ENCODE measurements at regions not wholly inside any gene's neighbourhood (a gene's known extent, or its start where the extent isn't known, plus 50 kb on each side); places are given as distances from the start of the nearest gene placed in this dataset.
"Not testable (repeated sequence)": the region's sequence is repeated elsewhere in the genome, so short reads cannot be mapped to it uniquely, and the experiment has no call there.

- H3K36me3 ChIP-seq (ENCODE audit: insufficient read depth, low read length) = no peaks in the 10 kb centered on the region
- H3K27ac ChIP-seq = no peak overlapping the region
- TF ChIP-seq EZH2 (IDR thresholded peaks at IDR 0.05) (no peak), POLR2AphosphoS5 (IDR thresholded peaks at IDR 0.05; ENCODE audit: borderline replicate concordance, low read depth, low read length) (no peak), FOXP2 (optimal IDR thresholded peaks at IDR 0.05; ENCODE audit: control extremely low read depth, extremely low read length, insufficient read depth) (no peak)
- no peak for DNase-seq (ENCODE audit: low read depth, low spot score)
- no peak overlapping the region for H3K4me3 ChIP-seq
- H3K9me3 ChIP-seq (ENCODE audit: low read depth, low read length) = no peaks in the 10 kb centered on the region
- H3K9ac ChIP-seq (ENCODE audit: insufficient read length) = no peak overlapping the region
These were observed 177.9 kb downstream of the RPS24 start for GRCh38 chr10:78211561-78212051.

GRCh38 chr10:78212060-78212785 lies 178.6 kb downstream of the RPS24 start:
- no peak for DNase-seq (ENCODE audit: low read depth, low spot score)
- TF ChIP-seq POLR2AphosphoS5 (IDR thresholded peaks at IDR 0.05; ENCODE audit: borderline replicate concordance, low read depth, low read length) (no peak), FOXP2 (optimal IDR thresholded peaks at IDR 0.05; ENCODE audit: control extremely low read depth, extremely low read length, insufficient read depth) (no peak), EZH2 (IDR thresholded peaks at IDR 0.05) (no peak)
- H3K4me3 ChIP-seq = no peak overlapping the region
- H3K27ac ChIP-seq = no peak overlapping the region
- H3K9ac ChIP-seq (ENCODE audit: insufficient read length) = no peak overlapping the region
- H3K9me3 ChIP-seq (ENCODE audit: low read depth, low read length) = no peaks in the 10 kb centered on the region
- no peaks in the 10 kb centered on the region for H3K36me3 ChIP-seq (ENCODE audit: insufficient read depth, low read length)

GRCh38 chr10:78212786-78213175 lies 179.1 kb downstream of the RPS24 start:
- no peak for DNase-seq (ENCODE audit: low read depth, low spot score)
- H3K4me3 ChIP-seq = no peak overlapping the region
- no peaks in the 10 kb centered on the region for H3K36me3 ChIP-seq (ENCODE audit: insufficient read depth, low read length)
- H3K27ac ChIP-seq = no peak overlapping the region
- TF ChIP-seq EZH2 (IDR thresholded peaks at IDR 0.05) (no peak), POLR2AphosphoS5 (IDR thresholded peaks at IDR 0.05; ENCODE audit: borderline replicate concordance, low read depth, low read length) (no peak), FOXP2 (optimal IDR thresholded peaks at IDR 0.05; ENCODE audit: control extremely low read depth, extremely low read length, insufficient read depth) (no peak)
- no peak overlapping the region for H3K9ac ChIP-seq (ENCODE audit: insufficient read length)
- no peaks in the 10 kb centered on the region for H3K9me3 ChIP-seq (ENCODE audit: low read depth, low read length)

DNA sequence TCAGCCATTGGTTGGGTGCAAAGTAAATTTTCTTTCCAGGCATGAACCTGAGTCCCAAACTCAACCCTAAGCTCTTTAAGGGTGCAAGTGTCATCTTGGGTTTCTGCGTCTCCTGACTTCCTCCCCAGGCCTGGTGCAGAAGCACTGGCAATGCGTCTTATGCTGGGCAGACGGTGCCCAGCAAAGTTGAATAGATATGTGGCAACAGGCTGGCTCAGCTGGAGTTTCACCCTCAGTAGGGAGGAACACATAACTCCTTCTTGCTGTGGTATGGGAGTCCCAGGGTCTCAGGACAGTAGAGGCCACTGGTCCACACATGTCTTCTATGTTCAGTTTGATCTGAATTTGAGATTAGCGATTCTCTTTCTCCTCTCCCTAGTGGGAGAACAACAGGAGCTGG lies 181.3 kb downstream of the RPS24 start:
- TF ChIP-seq FOXP2 (optimal IDR thresholded peaks at IDR 0.05; ENCODE audit: control extremely low read depth, extremely low read length, insufficient read depth) (no peak), POLR2AphosphoS5 (IDR thresholded peaks at IDR 0.05; ENCODE audit: borderline replicate concordance, low read depth, low read length) (no peak), EZH2 (IDR thresholded peaks at IDR 0.05) (no peak)
- Histone ChIP-seq H3K4me3 (no peak overlapping the region), H3K9me3 (ENCODE audit: low read depth, low read length) (no peaks in the 10 kb centered on the region), H3K36me3 (ENCODE audit: insufficient read depth, low read length) (no peaks in the 10 kb centered on the region), H3K9ac (ENCODE audit: insufficient read length) (no peak overlapping the region), H3K27ac (no peak overlapping the region)
- DNase-seq (ENCODE audit: low read depth, low spot score) = no peak

DNA sequence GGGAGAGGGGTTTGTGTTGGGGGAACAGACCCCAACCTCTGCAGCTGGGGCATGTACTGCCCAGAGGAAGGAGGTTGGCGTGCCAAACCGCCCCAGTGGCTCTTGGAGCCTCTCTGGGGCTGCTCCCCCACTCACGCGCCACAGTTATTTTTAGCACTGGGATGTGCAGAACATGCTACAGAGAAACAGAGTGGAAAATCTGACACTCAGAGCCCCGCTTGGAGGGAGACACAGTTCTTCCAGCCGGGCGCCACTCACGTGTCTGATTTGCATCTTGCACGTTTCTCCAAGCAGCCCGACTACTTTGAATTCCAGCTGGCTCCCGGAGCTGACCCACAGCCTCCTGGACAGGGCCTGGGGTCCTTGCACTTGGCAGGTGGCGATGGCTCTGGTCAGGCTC lies 182.0 kb downstream of the RPS24 start:
- DNase-seq (ENCODE audit: low read depth, low spot score) = no peak
- Histone ChIP-seq H3K4me3 (no peak overlapping the region), H3K27ac (no peak overlapping the region), H3K9me3 (ENCODE audit: low read depth, low read length) (no peaks in the 10 kb centered on the region), H3K36me3 (ENCODE audit: insufficient read depth, low read length) (no peaks in the 10 kb centered on the region), H3K9ac (ENCODE audit: insufficient read length) (no peak overlapping the region)
- no peak for TF ChIP-seq FOXP2 (optimal IDR thresholded peaks at IDR 0.05; ENCODE audit: control extremely low read depth, extremely low read length, insufficient read depth)
- no peak for TF ChIP-seq POLR2AphosphoS5 (IDR thresholded peaks at IDR 0.05; ENCODE audit: borderline replicate concordance, low read depth, low read length)
- TF ChIP-seq EZH2 (IDR thresholded peaks at IDR 0.05) = no peak

- Histone ChIP-seq H3K36me3 (ENCODE audit: insufficient read depth, low read length) (no peaks in the 10 kb centered on the region), H3K4me3 (no peak overlapping the region)
These were observed 183.7 kb downstream of the RPS24 start for GRCh38 chr10:78217336-78217735.

DNA sequence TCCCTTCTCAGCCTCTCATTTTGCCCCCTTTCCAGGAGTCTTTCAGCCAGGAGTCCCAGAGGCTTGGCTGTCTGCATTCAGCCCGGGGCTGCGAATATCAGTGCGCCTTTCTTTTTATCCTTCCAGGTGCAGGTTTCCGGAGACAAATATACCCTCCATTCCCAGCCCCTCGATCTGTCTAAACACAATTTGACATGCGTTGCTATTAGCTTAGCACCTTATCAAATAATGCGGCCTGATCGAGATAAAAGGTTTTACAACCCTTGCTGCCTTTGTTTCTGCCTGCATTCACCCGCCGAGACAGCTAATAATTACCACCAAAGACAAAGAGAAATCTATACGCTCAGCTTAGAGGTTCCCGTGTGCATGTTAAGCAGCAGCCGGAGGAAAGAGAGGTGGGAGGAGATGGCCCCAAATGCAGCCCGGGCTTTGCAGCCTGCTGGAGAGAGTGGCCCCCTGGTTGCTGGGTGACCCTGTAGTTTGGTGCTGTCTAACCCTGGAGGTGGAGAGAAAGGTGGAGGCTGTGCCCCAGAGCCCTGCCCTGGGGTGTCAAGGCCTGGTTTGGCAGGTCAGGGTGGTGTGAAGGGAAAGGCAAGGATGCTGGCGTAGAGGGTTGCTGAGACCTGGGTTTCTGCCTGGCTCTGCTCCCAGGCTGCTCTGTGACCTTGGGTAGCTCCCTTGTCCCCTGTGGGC lies 185.3 kb downstream of the RPS24 start:
- TF ChIP-seq EZH2 (IDR thresholded peaks at IDR 0.05) = no peak
- H3K36me3 ChIP-seq (ENCODE audit: insufficient read depth, low read length) = no peaks in the 10 kb centered on the region
- no peak for DNase-seq (ENCODE audit: low read depth, low spot score)
- no peaks in the 10 kb centered on the region for H3K9me3 ChIP-seq (ENCODE audit: low read depth, low read length)
- H3K27ac ChIP-seq = no peak overlapping the region
- no peak overlapping the region for H3K9ac ChIP-seq (ENCODE audit: insufficient read length)
- no peak overlapping the region for H3K4me3 ChIP-seq

More at GRCh38 chr10:78217336-78217735, 183.7 kb downstream of the RPS24 start:
- no peak overlapping the region for H3K27ac ChIP-seq
- DNase-seq (ENCODE audit: low read depth, low spot score) = no peak
- no peak for TF ChIP-seq POLR2AphosphoS5 (IDR thresholded peaks at IDR 0.05; ENCODE audit: borderline replicate concordance, low read depth, low read length)
- TF ChIP-seq FOXP2 (optimal IDR thresholded peaks at IDR 0.05; ENCODE audit: control extremely low read depth, extremely low read length, insufficient read depth) = no peak
- TF ChIP-seq EZH2 (IDR thresholded peaks at IDR 0.05) = no peak
- no peaks in the 10 kb centered on the region for H3K9me3 ChIP-seq (ENCODE audit: low read depth, low read length)
- no peak overlapping the region for H3K9ac ChIP-seq (ENCODE audit: insufficient read length)

DNA sequence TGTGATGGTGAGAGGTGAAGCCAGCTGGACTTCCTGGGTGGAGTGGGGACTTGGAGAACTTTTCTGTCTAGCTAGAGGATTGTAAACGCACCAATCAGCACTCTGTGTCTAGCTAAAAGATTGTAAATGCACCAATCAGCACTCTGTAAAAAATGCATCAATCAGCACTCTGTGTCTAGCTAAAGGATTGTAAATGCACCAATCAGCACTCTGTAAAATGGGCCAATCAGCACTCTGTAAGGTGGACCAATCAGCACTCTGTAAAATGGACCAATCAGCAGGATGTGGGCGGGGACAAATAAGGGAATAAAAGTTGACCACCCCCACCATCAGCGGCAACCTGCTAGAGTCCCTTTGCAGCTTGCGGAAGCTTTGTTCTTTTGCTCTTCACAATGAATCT lies 185.9 kb downstream of the RPS24 start:
- not testable (repeated sequence) for H3K27ac ChIP-seq; H3K4me3 ChIP-seq; DNase-seq (ENCODE audit: low read depth, low spot score); H3K36me3 ChIP-seq (ENCODE audit: insufficient read depth, low read length); H3K9me3 ChIP-seq (ENCODE audit: low read depth, low read length); H3K9ac ChIP-seq (ENCODE audit: insufficient read length)

DNA sequence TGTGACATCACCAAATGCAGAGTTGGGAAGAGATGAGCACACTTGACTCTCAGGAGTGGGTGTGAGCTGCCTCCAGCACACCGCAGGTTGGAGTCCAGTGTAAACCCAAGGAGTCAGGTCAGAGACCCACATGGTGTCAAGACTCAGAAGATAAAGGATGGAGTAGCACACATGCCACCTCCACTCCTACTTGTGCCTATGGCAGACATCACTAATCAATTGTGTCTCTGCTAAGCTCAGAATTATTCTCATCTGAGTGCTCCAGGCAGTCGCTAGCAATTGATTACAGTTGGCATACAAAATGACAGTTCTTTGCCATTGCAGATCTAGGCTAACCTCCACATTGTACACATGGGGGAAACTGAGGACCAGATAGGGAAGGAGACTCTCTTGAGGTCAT lies 187.1 kb downstream of the RPS24 start:
- no peak overlapping the region for H3K9ac ChIP-seq (ENCODE audit: insufficient read length)
- TF ChIP-seq EZH2 (IDR thresholded peaks at IDR 0.05) (no peak), POLR2AphosphoS5 (IDR thresholded peaks at IDR 0.05; ENCODE audit: borderline replicate concordance, low read depth, low read length) (no peak), FOXP2 (optimal IDR thresholded peaks at IDR 0.05; ENCODE audit: control extremely low read depth, extremely low read length, insufficient read depth) (no peak)
- no peak overlapping the region for H3K27ac ChIP-seq
- DNase-seq (ENCODE audit: low read depth, low spot score) = no peak
- H3K36me3 ChIP-seq (ENCODE audit: insufficient read depth, low read length) = no peaks in the 10 kb centered on the region
- no peaks in the 10 kb centered on the region for H3K9me3 ChIP-seq (ENCODE audit: low read depth, low read length)
- no peak overlapping the region for H3K4me3 ChIP-seq

Measured in SK-N-MC (cell line).